LNCAP (cell line): ENCODE measurements at regions not wholly inside any gene's neighbourhood (a gene's known extent, or its start where the extent isn't known, plus 50 kb on each side); places are given as distances from the start of the nearest gene placed in this dataset.

Experiments
- TF ChIP-seq, protein P1 (sequence below): fragments of 450-650 bp; IDR thresholded peaks from 2 replicates; pipeline ENCODE4 v1.5.1; 2017; ENCODE audit warnings: mild to moderate bottlenecking

DNA sequence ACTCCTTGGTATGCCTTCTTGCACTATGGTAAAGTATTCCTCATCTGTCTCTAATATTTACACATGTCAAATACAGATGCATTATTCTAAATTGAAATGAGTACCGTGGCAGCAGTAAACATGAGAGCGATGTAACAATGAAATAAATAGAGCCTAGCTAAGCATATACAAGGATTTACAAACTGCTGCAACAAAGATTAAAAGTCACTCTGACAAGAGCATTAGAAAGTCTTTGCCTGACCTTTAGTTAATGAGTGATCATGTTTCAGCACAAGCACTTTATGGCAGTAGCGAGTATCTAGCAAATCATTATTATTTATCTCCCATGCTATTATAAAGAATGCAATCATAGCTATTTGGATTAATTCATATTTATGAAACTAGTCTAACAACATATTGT lies 547.0 kb upstream of the NDST4 start:
- TF ChIP-seq, protein P1, sequence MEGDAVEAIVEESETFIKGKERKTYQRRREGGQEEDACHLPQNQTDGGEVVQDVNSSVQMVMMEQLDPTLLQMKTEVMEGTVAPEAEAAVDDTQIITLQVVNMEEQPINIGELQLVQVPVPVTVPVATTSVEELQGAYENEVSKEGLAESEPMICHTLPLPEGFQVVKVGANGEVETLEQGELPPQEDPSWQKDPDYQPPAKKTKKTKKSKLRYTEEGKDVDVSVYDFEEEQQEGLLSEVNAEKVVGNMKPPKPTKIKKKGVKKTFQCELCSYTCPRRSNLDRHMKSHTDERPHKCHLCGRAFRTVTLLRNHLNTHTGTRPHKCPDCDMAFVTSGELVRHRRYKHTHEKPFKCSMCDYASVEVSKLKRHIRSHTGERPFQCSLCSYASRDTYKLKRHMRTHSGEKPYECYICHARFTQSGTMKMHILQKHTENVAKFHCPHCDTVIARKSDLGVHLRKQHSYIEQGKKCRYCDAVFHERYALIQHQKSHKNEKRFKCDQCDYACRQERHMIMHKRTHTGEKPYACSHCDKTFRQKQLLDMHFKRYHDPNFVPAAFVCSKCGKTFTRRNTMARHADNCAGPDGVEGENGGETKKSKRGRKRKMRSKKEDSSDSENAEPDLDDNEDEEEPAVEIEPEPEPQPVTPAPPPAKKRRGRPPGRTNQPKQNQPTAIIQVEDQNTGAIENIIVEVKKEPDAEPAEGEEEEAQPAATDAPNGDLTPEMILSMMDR: no peak

DNA sequence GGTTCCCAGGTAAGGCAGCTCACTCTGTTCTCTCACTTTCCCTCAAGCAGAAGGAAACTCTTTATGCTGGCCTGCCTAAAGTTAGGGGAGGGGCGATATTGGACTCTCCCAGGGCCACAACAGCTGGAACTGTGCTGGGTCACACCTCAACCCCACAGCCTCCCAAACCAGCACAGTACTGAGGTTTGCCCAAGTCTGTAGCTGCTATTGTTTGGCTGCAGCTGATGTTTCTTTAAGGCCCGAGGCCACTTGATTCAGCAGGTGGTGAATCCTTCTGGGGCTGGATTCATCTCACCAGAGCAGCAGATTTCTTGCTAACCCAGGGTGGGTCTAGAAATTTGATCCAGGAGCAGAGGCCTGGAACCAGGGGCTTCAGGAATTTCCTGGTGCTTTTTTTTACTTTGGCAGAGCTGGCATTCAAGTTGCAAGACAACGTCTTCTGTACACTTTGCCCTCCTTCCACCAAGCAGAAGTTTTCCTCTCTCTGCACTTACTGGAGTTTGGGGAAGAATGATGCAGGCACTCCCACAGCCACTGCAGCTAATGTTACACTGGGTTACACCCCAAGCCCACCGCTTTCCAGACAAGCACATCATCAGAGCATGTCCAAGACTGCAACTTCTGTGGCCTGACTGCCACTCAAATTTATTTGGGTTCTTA lies 544.7 kb upstream of the NDST4 start:
- TF ChIP-seq, protein P1: no peak

DNA sequence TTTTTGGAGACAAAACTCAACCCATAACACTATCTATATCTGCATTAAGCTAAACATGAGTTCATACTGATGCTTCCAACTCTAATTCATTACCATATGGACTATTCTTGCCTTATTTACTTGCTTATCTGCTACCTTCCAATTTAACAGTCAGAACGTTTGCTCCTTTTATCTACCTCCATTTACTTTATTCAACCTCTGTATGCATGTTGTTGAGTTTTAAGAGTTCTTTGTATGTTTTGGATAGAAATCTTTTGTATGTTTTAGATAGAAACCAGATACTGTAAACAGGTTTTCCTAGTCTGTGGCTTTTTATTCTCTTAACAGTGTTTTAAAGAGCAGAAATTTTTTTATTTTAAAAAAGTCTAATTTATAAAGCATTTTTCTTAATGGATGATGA lies 542.2 kb upstream of the NDST4 start:
- TF ChIP-seq, protein P1: no peak

DNA sequence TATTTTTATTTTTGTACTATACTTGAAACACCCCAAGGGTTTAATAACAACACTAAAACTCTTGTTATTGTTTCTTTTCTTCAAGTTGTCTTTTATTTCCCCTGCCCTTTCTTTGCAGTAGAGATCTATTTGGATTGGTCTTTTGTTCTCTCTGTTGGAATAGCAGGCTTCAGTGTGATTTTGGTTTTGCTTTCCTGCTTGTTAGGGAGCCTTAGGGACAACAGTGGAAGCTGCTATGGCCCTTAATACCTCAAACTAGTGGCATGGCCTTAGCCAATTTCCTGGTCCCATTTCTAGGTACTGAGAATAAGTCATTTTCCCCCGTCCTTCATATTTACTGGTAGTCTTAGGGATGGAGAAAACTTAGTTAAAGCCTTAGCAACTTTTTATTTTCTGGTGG lies 535.4 kb upstream of the NDST4 start:
- TF ChIP-seq, protein P1: no peak

DNA sequence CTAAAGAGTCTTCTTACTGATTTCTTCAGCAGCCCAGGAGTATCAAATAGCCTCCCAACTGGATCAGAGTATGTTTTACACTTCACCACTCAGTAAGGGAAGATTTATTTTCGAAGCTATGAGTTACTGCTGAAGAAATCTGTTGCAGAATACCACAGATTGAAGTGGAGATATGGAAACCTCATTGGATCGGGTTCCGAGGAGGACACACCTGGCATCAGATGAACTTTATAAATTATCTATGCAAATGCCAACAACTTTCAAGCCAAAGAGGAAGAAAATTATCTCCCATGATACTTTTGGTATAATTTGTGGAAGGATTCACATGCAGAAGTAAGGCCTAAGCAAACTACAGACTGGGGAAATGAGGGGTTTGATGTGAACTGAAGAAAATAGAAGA lies 515.9 kb upstream of the NDST4 start:
- TF ChIP-seq, protein P1: no peak

DNA sequence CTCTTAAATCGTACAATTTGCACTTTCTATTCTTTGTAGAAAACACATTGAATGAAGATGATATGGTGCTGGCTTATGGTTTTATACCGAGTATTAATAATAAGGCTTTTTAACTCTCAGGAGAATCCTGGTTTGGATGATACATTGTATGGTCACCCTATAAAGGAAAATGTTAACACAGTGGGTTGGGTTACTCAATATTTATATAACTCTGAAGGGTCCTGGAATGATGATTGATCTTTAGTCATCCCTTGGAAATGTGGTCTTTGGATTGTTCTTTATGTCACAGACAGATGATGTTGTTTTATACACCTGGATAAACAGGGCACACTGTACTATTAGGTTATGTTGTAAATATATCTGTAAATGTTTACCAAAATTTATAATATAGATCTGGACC lies 496.2 kb upstream of the NDST4 start:
- TF ChIP-seq, protein P1: no peak

DNA sequence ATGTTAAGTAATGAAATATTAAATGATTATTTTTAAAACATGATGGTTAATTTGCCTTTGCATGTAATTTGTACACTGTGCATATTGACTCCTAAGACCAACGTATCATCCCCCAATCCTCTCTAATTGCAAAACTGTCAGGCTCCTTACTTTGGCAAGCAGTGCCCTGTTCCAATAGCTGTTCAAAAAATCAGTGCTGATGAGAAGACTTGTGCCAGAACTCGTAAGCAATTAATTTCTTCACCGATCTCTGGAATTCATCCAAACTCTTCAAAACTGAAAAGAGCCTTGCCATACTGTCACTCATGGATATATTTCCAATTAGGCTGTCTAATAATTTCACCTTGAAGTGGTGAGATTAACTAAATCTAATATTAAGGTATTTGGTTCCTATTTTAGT lies 493.9 kb upstream of the NDST4 start:
- TF ChIP-seq, protein P1: no peak
